Psoas muscle (tissue), 7 donors: ENCODE measurements at regions not wholly inside any gene's neighbourhood (a gene's known extent, or its start where the extent isn't known, plus 50 kb on each side); places are given as distances from the start of the nearest gene placed in this dataset.

Experiments used
- ATAC-seq, 4 donors: fragments of 200-7000 bp; cut with Tn5 transposase; one replicate each; pipeline ENCODE4 v1.9.1; 2020; ENCODE audit warnings: moderate library complexity in 3 of 4, mild to moderate bottlenecking in 2 of 4
- DNase-seq, 2 donors: peaks; one replicate each; pipeline ENCODE4 v3.0.0-alpha.2; 2020
- H3K27ac ChIP-seq: fragments of 200-600 bp; one replicate; pipeline ENCODE4 v1.8.0; 2022
- H3K27me3 ChIP-seq, 3 donors: fragments of 200-600 bp in 1 of 3; one replicate each; pipeline versions ENCODE4 v1.6.1 to v1.8.0; 2013 to 2022; ENCODE audit warnings: low read length in 2 of 3, mild to moderate bottlenecking in 2 of 3, moderate library complexity in 1 of 3; ENCODE audit not compliant: insufficient read depth in 3 of 3
- H3K36me3 ChIP-seq, 2 donors: fragments of 200-600 bp in 1 of 2; one replicate each; pipeline versions ENCODE4 v1.6.1 to v1.8.0; 2013 to 2022; ENCODE audit warnings: low read depth in 1 of 2, mild to moderate bottlenecking in 1 of 2, moderate library complexity in 1 of 2; ENCODE audit not compliant: insufficient read depth in 1 of 2
- H3K4me1 ChIP-seq: fragments of 200-600 bp; one replicate; pipeline ENCODE4 v1.8.0; 2022
- H3K4me3 ChIP-seq: fragments of 200-600 bp; one replicate; pipeline ENCODE4 v1.8.0; 2022; ENCODE audit warnings: mild to moderate bottlenecking
- H3K9me3 ChIP-seq: fragments of 200-600 bp; one replicate; pipeline ENCODE4 v1.8.0; 2022
- CTCF ChIP-seq: fragments of 200-600 bp; IDR thresholded peaks from one replicate; pipeline ENCODE4 v1.8.0; 2022; ENCODE audit warnings: antibody characterized with exemption
- WGBS, 3 donors: extraction: QIAGEN DNeasy Blood & Tissue Kit; methylation state at CpG; one replicate each; pipeline versions ENCODE4 v1.1.6 to v1.1.7; 2013; 5-methylcytosine and 5-hydroxymethylcytosine counted together
- intact Hi-C, 2 donors: fragments of 100-400 bp; cut with DNase I; formaldehyde crosslinking; loops; one replicate each; pipeline versions ENCODE4 v1.11.0 to v1.14.2; 2022
- donor health status: healthy with polysubstance abuse.
- donor health status: DM: no; HTN: no; CAD: no; lungs with moderate emphysema.
- donor health status: Bipolar disorder and iron deficiency.
- donor health status: healthy.
- donor health status: DM: yes; HTN: yes; CAD: no.
- donor health status: DM: no; HTN: no; CAD: no.
- donor health status: DM: yes; HTN: yes; CAD: no.

GRCh38 chr21:38925923-38926322 lies 120.2 kb downstream of the ETS2 start:
- peak overlapping the region; percentile 77 for H3K27ac ChIP-seq
- peaks cover 19% of the 10 kb centered on the region for H3K4me1 ChIP-seq
- H3K9me3 ChIP-seq = no peaks in the 10 kb centered on the region
- WGBS, 3 donors = 0 to 1% (median 1%) methylated on average over 7 of the region's 7 CpGs
- peak; percentile 94 to 98 (median 97) for ATAC-seq
- peak; percentile 73 to 83 for DNase-seq
- no peaks in the 10 kb centered on the region for H3K36me3 ChIP-seq
- intact Hi-C loops = loop anchor here (5.0 to 10.0 kb wide), 4 partner anchors 56 to 199 kb away; no protein-coding TSS in a partner anchor
- H3K4me3 ChIP-seq = peak overlapping the region; percentile 51
- no peak for TF ChIP-seq CTCF
- no peaks in the 10 kb centered on the region for H3K27me3 ChIP-seq

- intact Hi-C loops = loop anchor here (5.0 to 10.0 kb wide), 4 partner anchors 57 to 199 kb away; no protein-coding TSS in a partner anchor
- ATAC-seq (peak in 3 of 4 donors; percentile 12 to 21 (median 16)), DNase-seq (no peak)
- Histone ChIP-seq H3K9me3 (no peaks in the 10 kb centered on the region), H3K36me3 (no peaks in the 10 kb centered on the region), H3K4me1 (peaks cover 22% of the 10 kb centered on the region), H3K27ac (peak overlapping the region; percentile 77), H3K27me3 (no peaks in the 10 kb centered on the region), H3K4me3 (peak overlapping the region; percentile 51)
- WGBS, 3 donors = 29 to 36% (median 32%) methylated on average over 3 of the region's 3 CpGs
- no peak for TF ChIP-seq CTCF
Measured at GRCh38 chr21:38925478-38925877, 119.7 kb downstream of the ETS2 start.

GRCh38 chr21:38924954-38925353 lies 119.2 kb downstream of the ETS2 start:
- intact Hi-C loops = loop anchor here (5.0 to 10.0 kb wide), 4 partner anchors 57 to 200 kb away; no protein-coding TSS in a partner anchor
- no peak for ATAC-seq

GRCh38 chr21:38923429-38923828 lies 117.7 kb downstream of the ETS2 start:
- H3K36me3 ChIP-seq = no peaks in the 10 kb centered on the region
- no peak for DNase-seq
- no peak for ATAC-seq
- no peak overlapping the region for H3K4me3 ChIP-seq
- H3K4me1 ChIP-seq = peaks cover 22% of the 10 kb centered on the region
- intact Hi-C loops = loop anchor here in 1 of 2 donors (10.0 kb wide), 2 partner anchors 189 to 201 kb away; no protein-coding TSS in a partner anchor
- 91 to 97% (median 92%) methylated on average over 4 of the region's 4 CpGs for WGBS, 3 donors
- H3K27me3 ChIP-seq = no peaks in the 10 kb centered on the region
- H3K9me3 ChIP-seq = no peaks in the 10 kb centered on the region
- H3K27ac ChIP-seq = no peak overlapping the region
- no peak for TF ChIP-seq CTCF

More at GRCh38 chr21:38924954-38925353, 119.2 kb downstream of the ETS2 start:
- no peak for TF ChIP-seq CTCF
- Histone ChIP-seq H3K9me3 (no peaks in the 10 kb centered on the region), H3K27ac (no peak overlapping the region), H3K4me3 (no peak overlapping the region), H3K27me3 (no peaks in the 10 kb centered on the region), H3K36me3 (no peaks in the 10 kb centered on the region), H3K4me1 (peaks cover 22% of the 10 kb centered on the region)
- no peak for DNase-seq
- 94 to 97% (median 95%) methylated on average over 5 of the region's 5 CpGs for WGBS, 3 donors
